SK-N-SH (cell line): ENCODE measurements at regions not wholly inside any gene's neighbourhood (a gene's known extent, or its start where the extent isn't known, plus 50 kb on each side); places are given as distances from the start of the nearest gene placed in this dataset.

Experiments
- RAD21 ChIP-seq: IDR thresholded peaks from 2 replicates; pipeline ENCODE4 v1.6.1; 2012; ENCODE audit warnings: mild to moderate bottlenecking, low read length
- USF2 ChIP-seq: fragments of 150-350 bp; IDR thresholded peaks from 2 replicates; pipeline ENCODE4 v1.6.1; 2017; ENCODE audit warnings: antibody characterized with exemption, low read length, low read depth, borderline replicate concordance

DNA sequence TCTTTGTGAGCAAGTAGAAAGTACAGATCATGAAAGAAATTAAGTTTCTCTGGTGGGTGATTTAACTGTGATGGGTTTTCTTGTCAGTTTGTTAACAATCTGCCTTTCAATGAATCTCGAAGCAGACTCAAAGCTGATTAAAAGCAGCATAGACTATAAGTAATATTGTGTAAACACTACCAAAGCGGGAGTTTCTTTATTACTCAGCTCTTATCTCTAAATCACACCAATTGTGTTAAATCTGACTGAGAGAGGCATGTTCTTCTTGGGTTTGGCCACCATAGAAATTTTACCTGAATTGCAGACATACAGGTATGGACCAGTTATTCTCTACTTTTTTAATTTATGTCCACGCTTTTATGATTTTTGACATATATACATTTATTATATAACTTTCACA is 65.2 kb downstream of the DKK1 start:
- TF ChIP-seq USF2 (no peak), RAD21 (no peak)
